Glutamatergic neuron (in vitro differentiated cells): ENCODE measurements at regions not wholly inside any gene's neighbourhood (a gene's known extent, or its start where the extent isn't known, plus 50 kb on each side); places are given as distances from the start of the nearest gene placed in this dataset.

Source experiments
- DNase-seq: peaks from one replicate; pipeline ENCODE4 v3.0.0; 2022
- H3K27ac Mint-ChIP-seq: one replicate; pipeline ENCODE4 v1.8.0; 2020; ENCODE audit warnings: mild to moderate bottlenecking, mixed read lengths, inconsistent platforms; ENCODE audit not compliant: unreplicated experiment
- H3K27me3 Mint-ChIP-seq: one replicate; pipeline ENCODE4 v1.8.0; 2020; ENCODE audit warnings: mild to moderate bottlenecking, moderate library complexity, mixed read lengths, inconsistent platforms; ENCODE audit not compliant: unreplicated experiment
- H3K36me3 Mint-ChIP-seq: one replicate; pipeline ENCODE4 v1.8.0; 2020; ENCODE audit warnings: mild to moderate bottlenecking, mixed read lengths, inconsistent platforms; ENCODE audit not compliant: unreplicated experiment
- H3K4me1 Mint-ChIP-seq: one replicate; pipeline ENCODE4 v1.8.0; 2020; ENCODE audit warnings: mild to moderate bottlenecking, low read depth, mixed read lengths, inconsistent platforms; ENCODE audit not compliant: unreplicated experiment
- H3K4me3 Mint-ChIP-seq: one replicate; pipeline ENCODE4 v1.8.0; 2020; ENCODE audit warnings: mild to moderate bottlenecking, mixed read lengths, inconsistent platforms; ENCODE audit not compliant: unreplicated experiment
- H3K9me3 Mint-ChIP-seq: one replicate; pipeline ENCODE4 v1.8.0; 2020; ENCODE audit warnings: mild to moderate bottlenecking, moderate library complexity, mixed read lengths, inconsistent platforms; ENCODE audit not compliant: unreplicated experiment
- CTCF ChIP-seq: fragments of 200-600 bp; sonication (generic); IDR thresholded peaks from one replicate; pipeline ENCODE4 v1.5.0; 2021; ENCODE audit not compliant: partially characterized antibody, unreplicated experiment

- no peak for DNase-seq
- Mint-ChIP-seq H3K9me3 (no peaks in the 10 kb centered on the region), H3K4me3 (no peak overlapping the region), H3K4me1 (no peaks in the 10 kb centered on the region), H3K36me3 (no peaks in the 10 kb centered on the region), H3K27me3 (peaks cover 2% of the 10 kb centered on the region), H3K27ac (no peak overlapping the region)
- no peak for TF ChIP-seq CTCF
Measured at GRCh38 chr11:38138972-38139371, 1540.9 kb upstream of the RAG2 start.

- Mint-ChIP-seq H3K36me3 (no peaks in the 10 kb centered on the region), H3K9me3 (no peaks in the 10 kb centered on the region), H3K27ac (no peak overlapping the region), H3K4me1 (no peaks in the 10 kb centered on the region), H3K4me3 (no peak overlapping the region), H3K27me3 (peaks cover 2% of the 10 kb centered on the region)
- DNase-seq: no peak
- no peak for TF ChIP-seq CTCF
Measured at GRCh38 chr11:38136887-38137286, 1538.9 kb upstream of the RAG2 start.

- peaks cover 2% of the 10 kb centered on the region for H3K27me3 Mint-ChIP-seq
Measured at GRCh38 chr11:38131535-38131934, 1533.5 kb upstream of the RAG2 start.

GRCh38 chr11:38130976-38131375, 1532.9 kb upstream of the RAG2 start:
- Mint-ChIP-seq H3K36me3 (no peaks in the 10 kb centered on the region), H3K27me3 (peaks cover 2% of the 10 kb centered on the region), H3K4me1 (no peaks in the 10 kb centered on the region), H3K4me3 (no peak overlapping the region), H3K9me3 (no peaks in the 10 kb centered on the region), H3K27ac (no peak overlapping the region)
- no peak for DNase-seq
- TF ChIP-seq CTCF: no peak

More at GRCh38 chr11:38131535-38131934, 1533.5 kb upstream of the RAG2 start:
- H3K4me3 Mint-ChIP-seq: no peak overlapping the region
- no peak overlapping the region for H3K27ac Mint-ChIP-seq
- no peaks in the 10 kb centered on the region for H3K9me3 Mint-ChIP-seq
- no peaks in the 10 kb centered on the region for H3K36me3 Mint-ChIP-seq
- DNase-seq: no peak
- TF ChIP-seq CTCF: no peak
- no peaks in the 10 kb centered on the region for H3K4me1 Mint-ChIP-seq

- Mint-ChIP-seq H3K4me1 (no peaks in the 10 kb centered on the region), H3K36me3 (no peaks in the 10 kb centered on the region), H3K9me3 (no peaks in the 10 kb centered on the region), H3K27me3 (peaks cover 2% of the 10 kb centered on the region), H3K27ac (no peak overlapping the region), H3K4me3 (no peak overlapping the region)
- no peak for DNase-seq
- TF ChIP-seq CTCF: no peak
Measured at GRCh38 chr11:38130514-38130913, 1532.5 kb upstream of the RAG2 start.
